ENCODE measurements at regions not wholly inside any gene's neighbourhood (a gene's known extent, or its start where the extent isn't known, plus 50 kb on each side); places are given as distances from the start of the nearest gene placed in this dataset.
"Not testable (repeated sequence)": the region's sequence is repeated elsewhere in the genome, so short reads cannot be mapped to it uniquely, and the experiment has no call there.

DNA sequence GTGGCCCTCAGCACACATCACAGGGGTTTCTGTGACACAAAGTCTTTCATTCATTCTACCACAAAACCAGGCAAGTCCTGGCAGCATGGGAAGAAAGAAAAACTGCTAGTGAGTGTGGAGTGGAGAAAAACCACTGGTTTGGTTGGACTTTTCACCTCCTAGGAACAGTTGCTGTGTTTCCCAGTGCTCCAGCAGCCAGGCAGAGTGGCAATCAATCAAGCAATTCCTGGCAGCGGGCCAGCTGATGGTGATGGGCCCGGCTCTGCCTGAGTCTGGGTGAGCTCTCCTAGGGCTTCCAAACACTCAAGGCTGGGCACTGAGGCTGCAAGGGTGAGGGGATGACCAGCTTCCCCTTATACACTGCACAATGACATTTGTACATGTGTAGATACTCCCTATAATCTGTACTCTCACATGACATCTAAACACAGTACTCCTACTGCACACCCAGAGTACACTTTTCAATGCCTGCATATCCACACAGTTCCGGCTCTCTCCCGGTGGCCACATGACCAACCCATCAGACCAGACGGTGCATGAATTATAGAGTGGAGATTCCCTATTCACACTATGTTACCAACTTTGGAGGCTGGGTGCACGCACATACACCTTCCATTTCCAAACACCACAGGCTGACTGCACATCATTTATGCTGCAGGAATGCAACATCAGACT is 156.6 kb downstream of the UNC5CL start:
- H3K9ac ChIP-seq (ENCODE audit: low read depth, low read length): no peak overlapping the region
- no peaks in the 10 kb centered on the region for H3K36me3 ChIP-seq (ENCODE audit: insufficient read depth, low read length)
- 96% methylated on average over 6 of the region's 6 CpGs for WGBS
- H3K27ac ChIP-seq (ENCODE audit: low read depth, low read length): no peak overlapping the region
- no peak overlapping the region for H3K4me3 ChIP-seq (ENCODE audit: low read length)
- H3K9me3 ChIP-seq (ENCODE audit: insufficient read depth, low read depth, low read length): peaks cover 9% of the 10 kb centered on the region; the same call in 1 of the 2 replicates
- H3K4me1 ChIP-seq (ENCODE audit: insufficient read depth, low read length): no peaks in the 10 kb centered on the region
- no peaks in the 10 kb centered on the region for H3K27me3 ChIP-seq (ENCODE audit: insufficient read depth, low read length)

DNA sequence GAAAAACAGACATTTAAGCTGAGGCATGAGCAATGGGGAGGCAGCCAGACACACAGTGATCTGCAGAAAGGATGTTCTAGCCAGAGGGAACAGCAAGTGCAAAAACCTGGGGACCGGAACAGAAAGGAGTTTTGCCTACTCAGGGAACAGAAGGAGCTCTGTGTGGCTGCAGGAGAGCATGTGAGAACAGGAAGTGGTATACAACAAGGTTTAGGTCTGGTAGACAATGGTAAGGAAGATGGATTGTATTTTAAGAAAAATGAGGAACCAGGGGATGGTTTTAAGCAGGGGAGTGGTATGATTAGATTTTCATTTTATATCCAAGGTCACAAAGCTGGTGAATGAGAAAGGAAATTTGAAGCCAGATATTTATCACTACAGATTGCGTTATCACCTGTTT is 157.5 kb downstream of the UNC5CL start:
- H3K27me3 ChIP-seq (ENCODE audit: insufficient read depth, low read length): no peaks in the 10 kb centered on the region
- peaks cover 9% of the 10 kb centered on the region; the same call in 1 of the 2 replicates for H3K9me3 ChIP-seq (ENCODE audit: insufficient read depth, low read depth, low read length)
- no peak overlapping the region for H3K9ac ChIP-seq (ENCODE audit: low read depth, low read length)
- H3K27ac ChIP-seq (ENCODE audit: low read depth, low read length): no peak overlapping the region
- no peaks in the 10 kb centered on the region for H3K4me1 ChIP-seq (ENCODE audit: insufficient read depth, low read length)
- no peak overlapping the region for H3K4me3 ChIP-seq (ENCODE audit: low read length)
- WGBS: 92% methylated on average over 2 of the region's 2 CpGs
- H3K36me3 ChIP-seq (ENCODE audit: insufficient read depth, low read length): no peaks in the 10 kb centered on the region

- Histone ChIP-seq H3K36me3 (ENCODE audit: insufficient read depth, low read length) (no peaks in the 10 kb centered on the region), H3K4me3 (ENCODE audit: low read length) (no peak overlapping the region), H3K4me1 (ENCODE audit: insufficient read depth, low read length) (no peaks in the 10 kb centered on the region), H3K27me3 (ENCODE audit: insufficient read depth, low read length) (no peaks in the 10 kb centered on the region), H3K9me3 (ENCODE audit: insufficient read depth, low read depth, low read length) (peaks cover 9% of the 10 kb centered on the region; the same call in 1 of the 2 replicates), H3K9ac (ENCODE audit: low read depth, low read length) (no peak overlapping the region), H3K27ac (ENCODE audit: low read depth, low read length) (no peak overlapping the region)
- WGBS: 93% methylated on average over 2 of the region's 2 CpGs
Observed at GRCh38 chr6:40880906-40881305, 158.1 kb downstream of the UNC5CL start.

- WGBS: 96% methylated on average over 1 of the region's 2 CpGs
- Histone ChIP-seq H3K4me3 (ENCODE audit: low read length) (no peak overlapping the region), H3K4me1 (ENCODE audit: insufficient read depth, low read length) (no peaks in the 10 kb centered on the region), H3K27ac (ENCODE audit: low read depth, low read length) (no peak overlapping the region), H3K36me3 (ENCODE audit: insufficient read depth, low read length) (no peaks in the 10 kb centered on the region), H3K27me3 (ENCODE audit: insufficient read depth, low read length) (no peaks in the 10 kb centered on the region), H3K9ac (ENCODE audit: low read depth, low read length) (no peak overlapping the region), H3K9me3 (ENCODE audit: insufficient read depth, low read depth, low read length) (peaks cover 9% of the 10 kb centered on the region; the same call in 1 of the 2 replicates)
Observed at GRCh38 chr6:40879169-40879568, 159.9 kb downstream of the UNC5CL start.

- no peaks in the 10 kb centered on the region for H3K36me3 ChIP-seq (ENCODE audit: insufficient read depth, low read length)
- no peak overlapping the region for H3K9ac ChIP-seq (ENCODE audit: low read depth, low read length)
- H3K9me3 ChIP-seq (ENCODE audit: insufficient read depth, low read depth, low read length): peaks cover 9% of the 10 kb centered on the region; the same call in 1 of the 2 replicates
- no peaks in the 10 kb centered on the region for H3K4me1 ChIP-seq (ENCODE audit: insufficient read depth, low read length)
- no peak overlapping the region for H3K27ac ChIP-seq (ENCODE audit: low read depth, low read length)
- no peaks in the 10 kb centered on the region for H3K27me3 ChIP-seq (ENCODE audit: insufficient read depth, low read length)
- H3K4me3 ChIP-seq (ENCODE audit: low read length): no peak overlapping the region
- WGBS: 72% methylated on average over 1 of the region's 1 CpG
Observed at GRCh38 chr6:40877362-40877761, 161.7 kb downstream of the UNC5CL start.

GRCh38 chr6:40876336-40876735 is 162.7 kb downstream of the UNC5CL start:
- peaks cover 9% of the 10 kb centered on the region; the same call in 1 of the 2 replicates for H3K9me3 ChIP-seq (ENCODE audit: insufficient read depth, low read depth, low read length)
- WGBS: 82% methylated on average over 2 of the region's 2 CpGs
- H3K4me3 ChIP-seq (ENCODE audit: low read length): no peak overlapping the region
- H3K9ac ChIP-seq (ENCODE audit: low read depth, low read length): no peak overlapping the region
- H3K27me3 ChIP-seq (ENCODE audit: insufficient read depth, low read length): no peaks in the 10 kb centered on the region
- no peak overlapping the region for H3K27ac ChIP-seq (ENCODE audit: low read depth, low read length)
- no peaks in the 10 kb centered on the region for H3K36me3 ChIP-seq (ENCODE audit: insufficient read depth, low read length)
- no peaks in the 10 kb centered on the region for H3K4me1 ChIP-seq (ENCODE audit: insufficient read depth, low read length)

- no peak overlapping the region for H3K27ac ChIP-seq (ENCODE audit: low read depth, low read length)
- H3K9me3 ChIP-seq (ENCODE audit: insufficient read depth, low read depth, low read length): peaks cover 9% of the 10 kb centered on the region; the same call in 1 of the 2 replicates
- no peaks in the 10 kb centered on the region for H3K27me3 ChIP-seq (ENCODE audit: insufficient read depth, low read length)
- no peak overlapping the region for H3K4me3 ChIP-seq (ENCODE audit: low read length)
- H3K4me1 ChIP-seq (ENCODE audit: insufficient read depth, low read length): no peaks in the 10 kb centered on the region
- H3K36me3 ChIP-seq (ENCODE audit: insufficient read depth, low read length): no peaks in the 10 kb centered on the region
- WGBS: 65% methylated on average over 4 of the region's 4 CpGs
- H3K9ac ChIP-seq (ENCODE audit: low read depth, low read length): no peak overlapping the region
Observed at GRCh38 chr6:40874495-40874894, 164.5 kb downstream of the UNC5CL start.

GRCh38 chr6:40871424-40871823 is 167.6 kb downstream of the UNC5CL start:
- Histone ChIP-seq H3K4me1 (ENCODE audit: insufficient read depth, low read length) (peaks cover 11% of the 10 kb centered on the region), H3K27ac (ENCODE audit: low read depth, low read length) (no peak overlapping the region), H3K9ac (ENCODE audit: low read depth, low read length) (no peak overlapping the region), H3K9me3 (ENCODE audit: insufficient read depth, low read depth, low read length) (no peaks in the 10 kb centered on the region), H3K4me3 (ENCODE audit: low read length) (no peak overlapping the region), H3K36me3 (ENCODE audit: insufficient read depth, low read length) (no peaks in the 10 kb centered on the region), H3K27me3 (ENCODE audit: insufficient read depth, low read length) (no peaks in the 10 kb centered on the region)
- 86% methylated on average over 5 of the region's 5 CpGs for WGBS

DNA sequence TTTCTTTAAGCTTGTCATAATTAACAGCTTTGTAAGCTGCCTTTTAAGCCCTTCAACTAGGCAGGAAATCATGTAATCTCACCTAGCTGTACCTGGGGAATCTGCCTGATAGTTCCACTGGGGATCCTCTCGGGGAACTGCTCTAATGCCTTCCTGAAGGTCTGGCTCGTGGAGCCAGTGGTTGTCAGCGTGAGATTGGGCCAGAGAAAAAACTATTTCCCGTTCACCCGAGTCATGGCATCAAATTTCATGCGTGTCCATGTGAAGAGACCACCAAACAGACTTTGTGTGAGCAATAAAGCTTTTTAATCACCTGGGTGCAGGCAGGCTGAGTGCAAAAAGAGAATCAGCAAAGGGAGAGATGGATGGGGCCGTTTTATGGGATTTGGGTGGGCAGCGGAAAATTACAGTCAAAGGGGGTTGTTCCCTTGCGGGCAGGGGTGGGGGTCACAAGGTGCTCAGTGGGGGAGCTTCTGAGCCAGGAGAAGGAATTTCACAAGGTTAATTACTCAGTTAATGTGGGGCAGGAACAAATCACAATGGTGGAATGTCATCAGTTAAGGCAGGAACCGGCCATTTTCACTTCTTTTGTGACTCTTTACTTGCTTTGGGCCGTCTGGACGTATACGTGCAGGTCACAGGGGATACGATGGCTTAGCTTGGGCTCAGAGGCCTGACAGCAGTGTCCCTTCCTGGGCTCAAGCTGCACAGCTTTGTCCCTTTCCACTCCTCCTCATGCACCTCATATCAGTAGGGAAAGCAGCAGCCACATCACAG is 170.7 kb downstream of the UNC5CL start:
- 66% methylated on average over 14 of the region's 14 CpGs for WGBS
- not testable (repeated sequence) for H3K9me3 ChIP-seq (ENCODE audit: insufficient read depth, low read depth, low read length); H3K36me3 ChIP-seq (ENCODE audit: insufficient read depth, low read length); H3K27ac ChIP-seq (ENCODE audit: low read depth, low read length); H3K27me3 ChIP-seq (ENCODE audit: insufficient read depth, low read length); H3K4me3 ChIP-seq (ENCODE audit: low read length); H3K9ac ChIP-seq (ENCODE audit: low read depth, low read length)
- peaks cover 11% of the 10 kb centered on the region for H3K4me1 ChIP-seq (ENCODE audit: insufficient read depth, low read length)

DNA sequence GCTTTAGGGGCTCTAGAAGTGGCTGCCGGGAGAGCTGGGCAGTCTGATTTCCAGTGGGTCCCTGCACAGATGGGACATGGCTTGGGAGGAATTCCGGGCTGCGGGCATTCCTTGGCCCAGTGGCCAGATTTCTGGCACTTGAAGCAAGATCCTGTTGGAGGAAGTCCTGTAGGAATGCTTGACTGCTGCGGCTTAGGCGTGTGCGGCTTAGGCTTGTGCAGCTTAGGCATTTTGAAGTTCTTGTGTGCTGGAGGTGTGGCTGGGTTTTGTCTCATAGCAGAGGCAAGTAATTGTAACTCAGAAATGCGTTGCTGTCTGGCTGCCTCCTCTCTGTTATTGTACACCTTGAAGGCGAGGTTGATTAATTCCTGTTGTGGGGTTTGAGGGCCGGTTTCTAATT is 171.5 kb downstream of the UNC5CL start:
- WGBS: 94% methylated on average over 9 of the region's 9 CpGs

GRCh38 chr6:40865259-40865658 is 173.8 kb downstream of the UNC5CL start:
- not testable (repeated sequence) for H3K27ac ChIP-seq (ENCODE audit: low read depth, low read length); H3K36me3 ChIP-seq (ENCODE audit: insufficient read depth, low read length); H3K9ac ChIP-seq (ENCODE audit: low read depth, low read length); H3K4me3 ChIP-seq (ENCODE audit: low read length); H3K27me3 ChIP-seq (ENCODE audit: insufficient read depth, low read length); H3K9me3 ChIP-seq (ENCODE audit: insufficient read depth, low read depth, low read length)
- 89% methylated on average over 2 of the region's 2 CpGs for WGBS
- H3K4me1 ChIP-seq (ENCODE audit: insufficient read depth, low read length): peaks cover 11% of the 10 kb centered on the region

More for the DNA sequence above, 171.5 kb downstream of the UNC5CL start:
- not testable (repeated sequence) for H3K4me3 ChIP-seq (ENCODE audit: low read length); H3K9me3 ChIP-seq (ENCODE audit: insufficient read depth, low read depth, low read length); H3K27me3 ChIP-seq (ENCODE audit: insufficient read depth, low read length); H3K27ac ChIP-seq (ENCODE audit: low read depth, low read length); H3K36me3 ChIP-seq (ENCODE audit: insufficient read depth, low read length); H3K9ac ChIP-seq (ENCODE audit: low read depth, low read length)
- H3K4me1 ChIP-seq (ENCODE audit: insufficient read depth, low read length): peaks cover 11% of the 10 kb centered on the region
